HG02981 (cell line): ENCODE measurements at regions not wholly inside any gene's neighbourhood (a gene's known extent, or its start where the extent isn't known, plus 50 kb on each side); places are given as distances from the start of the nearest gene placed in this dataset.
"Not testable (repeated sequence)": the region's sequence is repeated elsewhere in the genome, so short reads cannot be mapped to it uniquely, and the experiment has no call there.

Source experiments
- ATAC-seq: cut with Tn5 transposase; IDR thresholded peaks from one replicate; pipeline ENCODE4 v1.9.1; 2021; ENCODE audit warnings: mild to moderate bottlenecking, moderate library complexity; ENCODE audit not compliant: unreplicated experiment

DNA sequence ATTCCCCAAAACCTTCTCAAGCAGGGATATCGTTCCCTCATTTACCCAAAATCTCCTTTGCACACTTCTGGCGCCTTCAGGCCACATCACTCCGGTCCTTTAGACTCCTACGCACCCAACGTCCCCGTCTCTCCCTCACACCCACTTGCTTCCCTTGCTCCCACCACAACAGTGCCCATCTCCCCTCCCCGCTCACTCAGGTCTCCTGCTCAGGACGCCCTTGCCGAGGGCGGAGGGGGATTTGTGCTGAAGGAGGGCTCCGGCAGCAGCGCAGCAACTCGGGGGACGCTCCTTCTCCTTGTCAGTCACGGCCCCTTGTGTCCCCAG, 71.6 kb downstream of the PCMTD2 start:
- not testable (repeated sequence) for ATAC-seq

DNA sequence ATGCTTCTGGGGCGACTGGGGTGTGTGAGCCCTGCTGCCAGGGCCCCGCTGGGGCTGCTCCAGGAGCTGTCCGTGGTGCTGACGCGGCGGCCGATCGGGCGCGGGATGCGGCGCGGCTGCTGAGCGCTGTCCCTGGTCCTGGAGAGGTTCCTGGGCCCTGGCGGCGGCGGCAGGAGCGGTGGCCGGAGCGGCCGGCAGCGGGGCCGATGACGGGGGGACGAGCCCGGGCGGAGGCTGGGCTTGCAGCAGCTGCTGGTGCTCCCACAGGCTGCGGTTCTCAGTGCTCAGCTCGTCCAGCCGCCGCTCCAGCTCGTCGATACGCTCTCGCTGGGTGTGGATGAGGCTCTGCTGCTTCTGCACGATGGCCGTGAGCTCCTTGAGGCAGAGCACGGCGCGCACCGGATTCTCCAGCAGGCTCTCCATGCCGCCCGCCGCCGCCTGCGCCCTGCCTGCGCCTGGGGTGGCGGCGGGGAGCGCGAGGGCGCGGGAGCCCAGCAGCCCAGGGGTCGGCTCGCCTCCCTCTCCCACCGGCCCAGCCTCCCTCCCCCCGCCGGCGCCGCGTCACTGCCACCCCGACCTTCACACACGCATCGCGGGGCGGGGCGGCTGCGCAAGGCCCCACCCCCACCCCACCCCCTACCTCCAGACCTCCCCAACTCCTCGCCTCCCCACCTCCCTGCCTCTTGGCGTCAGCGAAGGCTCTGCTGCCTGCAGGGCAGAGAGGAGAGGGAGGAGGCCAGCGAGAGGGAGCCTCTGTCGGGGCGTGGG, 72.2 kb downstream of the PCMTD2 start:
- ATAC-seq = peak; percentile 75

DNA sequence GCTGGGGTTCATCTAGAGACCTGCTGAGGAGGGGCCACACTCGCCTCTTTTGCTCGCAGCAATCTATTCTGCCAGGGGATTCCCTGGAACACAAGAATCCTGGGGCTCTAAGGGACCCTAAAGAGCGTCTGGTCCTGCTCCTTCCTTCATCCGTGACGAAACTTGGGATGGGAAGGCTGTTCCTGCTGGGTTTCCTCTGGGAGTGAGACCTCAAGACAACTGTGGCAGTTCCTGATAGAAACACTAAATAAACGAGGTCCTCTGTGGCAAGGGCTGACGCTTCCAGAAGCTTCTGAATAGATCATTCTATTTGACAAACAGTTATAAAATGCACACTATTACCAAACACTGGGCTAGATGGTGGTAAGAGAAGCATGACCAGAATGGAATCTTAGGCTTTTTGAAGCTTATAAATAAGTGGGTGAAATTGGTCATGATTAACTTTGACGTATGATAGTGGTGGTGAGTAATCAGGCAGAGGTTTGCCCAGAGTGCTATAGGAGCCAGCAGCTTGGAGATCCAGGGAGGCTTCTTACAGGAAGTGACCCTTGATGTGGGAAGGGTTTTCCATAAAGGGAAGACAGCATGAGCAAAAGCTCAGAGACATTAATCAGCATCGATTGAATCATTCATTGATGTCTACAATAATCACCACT, 73.2 kb downstream of the PCMTD2 start:
- not testable (repeated sequence) for ATAC-seq

DNA sequence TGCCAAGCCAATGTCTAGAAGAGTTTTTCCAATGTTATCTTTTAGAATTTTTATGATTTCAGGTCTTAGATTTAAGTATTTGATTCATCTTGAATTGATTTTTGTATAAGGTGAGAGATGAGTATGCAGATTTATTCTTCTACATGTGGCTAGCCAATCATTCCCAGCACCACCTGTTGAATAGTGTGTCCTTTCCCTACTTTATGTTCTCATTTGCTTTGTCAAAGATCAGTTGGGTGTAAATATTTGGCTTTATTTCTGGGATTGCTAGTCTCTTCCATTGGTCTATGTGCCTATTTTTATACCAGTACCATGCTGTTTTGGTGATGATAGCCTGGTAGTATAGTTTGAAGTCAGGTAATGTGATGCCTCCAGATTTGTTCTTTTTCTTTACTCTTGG, 77.1 kb downstream of the PCMTD2 start:
- ATAC-seq = not testable (repeated sequence)
